Tongue (tissue), 1 donor: ENCODE measurements at regions not wholly inside any gene's neighbourhood (a gene's known extent, or its start where the extent isn't known, plus 50 kb on each side); places are given as distances from the start of the nearest gene placed in this dataset.

ENCODE experiments used
- DNase-seq: peaks from one replicate; pipeline ENCODE4 v3.0.0-alpha.2; 2015

DNA sequence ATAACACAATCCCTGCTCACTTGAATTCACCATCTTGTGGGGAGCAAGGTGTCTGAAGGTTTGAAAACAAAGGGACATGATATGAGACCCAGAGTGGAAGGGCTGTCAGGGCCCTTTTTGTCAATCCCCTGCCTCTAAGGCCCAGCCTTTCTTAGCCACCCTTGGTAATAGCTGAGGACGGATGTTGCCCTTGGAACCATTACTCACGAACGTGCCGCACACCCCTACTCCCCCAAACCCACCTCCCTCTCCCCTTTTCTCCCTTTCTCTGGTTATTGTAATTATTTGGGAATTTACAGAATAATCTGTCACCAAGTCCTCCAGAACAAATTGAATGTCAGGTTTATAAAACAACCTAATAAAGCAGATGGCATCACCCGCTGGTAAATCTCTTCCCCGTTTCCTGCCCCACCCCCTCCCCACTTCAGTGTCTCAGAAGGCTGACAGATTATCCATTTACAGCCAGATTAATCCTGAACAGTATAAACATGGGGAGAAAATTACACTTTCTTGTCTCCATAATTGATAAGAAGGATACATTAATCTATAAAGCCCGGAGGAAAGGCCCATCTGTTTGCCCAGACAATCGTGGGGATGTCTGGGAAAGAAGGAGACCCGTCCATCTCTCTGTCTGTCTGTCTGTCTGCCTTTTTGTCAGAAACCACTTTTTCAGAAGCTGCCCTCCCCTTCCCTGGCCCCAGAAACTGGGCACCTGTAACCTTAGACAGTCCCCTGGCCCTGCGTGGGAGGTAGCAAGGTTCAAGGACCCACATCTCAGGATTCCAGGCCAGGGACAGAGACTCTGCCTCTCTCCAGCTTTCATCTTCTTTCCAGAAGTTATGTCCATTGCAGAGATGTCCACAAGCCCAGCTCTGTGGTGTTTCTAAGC lies 60.6 kb upstream of the CD34 start:
- no peak for DNase-seq

DNA sequence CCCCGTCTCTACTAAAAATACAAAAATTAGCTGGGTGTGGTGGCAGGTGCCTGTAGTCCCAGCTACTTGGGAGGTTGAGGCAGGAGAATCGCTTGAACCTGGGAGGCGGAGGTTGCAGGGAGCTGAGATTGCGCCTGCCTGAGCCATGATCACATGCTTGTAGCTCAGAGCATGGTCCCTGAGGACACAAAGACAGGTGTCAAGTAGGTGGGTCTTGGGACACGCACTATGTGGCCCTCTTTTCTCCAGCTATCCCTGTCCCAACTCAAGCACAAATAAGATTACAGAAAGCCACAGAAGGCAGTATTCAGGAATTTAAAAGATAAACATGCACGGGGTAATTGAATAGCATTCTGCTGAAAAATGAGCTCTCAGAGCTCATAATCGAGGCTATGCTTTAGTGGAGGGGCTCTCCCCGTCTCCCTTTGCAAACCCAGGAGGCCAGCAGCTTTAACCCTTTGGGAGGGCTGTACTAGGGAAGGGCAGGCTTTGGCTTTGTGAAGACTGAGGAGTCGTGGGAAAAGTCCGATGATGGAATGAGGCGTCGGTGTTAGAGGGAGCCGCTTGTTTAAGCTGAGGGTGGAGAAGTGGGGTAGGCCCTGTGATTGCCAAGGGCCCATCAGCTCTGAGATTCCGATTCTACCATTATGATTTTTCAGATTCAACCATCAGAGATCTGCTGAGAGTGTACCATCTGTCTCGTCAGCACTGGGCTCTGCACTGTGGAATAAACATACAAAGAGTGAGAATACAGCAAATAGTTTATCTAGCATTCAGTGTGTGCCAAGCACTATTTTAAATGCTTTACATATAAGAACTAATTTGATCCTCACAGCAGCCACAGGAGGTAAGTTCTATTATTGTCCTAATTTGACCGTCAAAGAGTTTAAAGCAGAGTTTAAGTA lies 59.7 kb upstream of the CD34 start:
- no peak for DNase-seq

DNA sequence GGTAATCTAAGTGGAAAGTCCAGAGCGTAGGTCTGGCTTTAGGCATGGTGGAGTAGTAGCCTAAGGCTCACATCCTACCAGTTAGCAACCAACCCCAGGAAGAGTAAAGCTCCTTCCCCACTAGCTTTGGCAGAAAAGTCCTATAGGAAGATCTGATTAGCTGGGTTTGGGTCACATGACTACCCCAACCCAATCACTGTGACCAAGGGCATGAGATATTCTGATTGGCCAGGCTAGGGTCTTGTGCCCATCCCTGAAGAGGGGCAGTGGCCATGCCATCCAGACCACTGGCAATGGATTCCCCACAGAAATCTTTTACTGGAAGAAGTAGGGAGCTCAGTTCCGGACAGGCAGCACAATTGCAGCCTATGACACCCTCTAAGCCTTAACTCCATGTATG lies 58.6 kb upstream of the CD34 start:
- DNase-seq: no peak

DNA sequence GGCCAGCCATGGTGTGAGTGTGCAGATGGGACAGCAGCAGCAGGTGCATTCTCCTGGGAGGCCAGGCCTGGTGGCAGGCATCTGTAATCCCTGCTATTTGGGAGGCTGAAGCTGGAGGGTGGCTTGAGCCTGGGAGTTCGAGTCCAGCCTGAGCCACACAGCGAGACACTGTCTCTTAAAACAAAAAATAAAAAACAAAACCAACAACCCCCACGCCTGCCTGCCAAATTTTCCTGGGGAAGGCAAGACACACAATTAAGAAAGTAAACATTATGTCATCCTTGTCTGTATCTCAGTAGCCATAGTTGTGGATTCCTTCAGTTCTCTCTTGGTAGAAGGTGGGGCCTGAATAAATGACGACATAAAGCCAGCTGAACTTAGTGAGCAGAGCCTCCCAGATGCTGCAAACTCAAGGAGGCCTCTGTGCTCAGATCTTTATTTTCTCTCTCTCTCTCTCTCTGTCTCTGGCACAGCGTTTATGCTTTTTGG lies 57.6 kb upstream of the CD34 start:
- peak; percentile 67 for DNase-seq

DNA sequence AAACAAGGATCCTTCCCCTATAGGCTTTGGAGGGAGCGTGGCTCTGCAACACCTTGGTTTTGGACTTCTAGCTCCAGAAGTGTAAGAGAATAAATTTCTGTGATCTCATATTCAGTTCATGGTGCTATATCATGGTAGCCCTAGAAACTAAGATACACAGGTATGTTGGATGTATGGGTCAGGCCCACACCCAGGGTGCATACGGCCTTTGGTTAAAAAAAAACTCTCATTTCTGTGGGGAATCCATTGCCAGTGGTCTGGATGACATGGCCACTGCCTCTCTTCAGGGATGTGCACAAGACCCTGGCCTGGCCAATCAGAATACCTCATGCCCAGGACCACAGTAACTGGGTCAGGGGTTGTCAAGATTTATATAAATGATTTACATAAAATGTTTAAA lies 56.8 kb upstream of the CD34 start:
- no peak for DNase-seq

DNA sequence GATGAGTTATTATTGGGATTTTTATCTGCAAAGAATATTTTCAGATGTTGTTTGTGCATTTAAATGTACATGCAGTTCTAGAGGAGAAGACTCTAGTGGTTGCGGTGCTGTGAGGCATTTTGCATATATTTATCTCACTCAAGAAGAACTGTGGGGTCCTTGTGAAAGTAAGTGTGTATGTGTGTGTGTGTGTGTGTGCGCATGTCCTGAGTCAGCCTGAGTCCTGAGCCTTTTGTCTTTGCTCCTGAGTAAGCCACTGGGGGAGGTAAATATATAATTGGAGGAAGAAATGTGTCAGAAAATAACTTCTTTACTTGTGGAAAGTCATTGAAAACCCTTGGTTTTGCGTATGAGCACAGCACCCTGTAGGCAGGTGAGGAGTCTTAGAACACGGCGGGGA lies 55.6 kb upstream of the CD34 start:
- no peak for DNase-seq

DNA sequence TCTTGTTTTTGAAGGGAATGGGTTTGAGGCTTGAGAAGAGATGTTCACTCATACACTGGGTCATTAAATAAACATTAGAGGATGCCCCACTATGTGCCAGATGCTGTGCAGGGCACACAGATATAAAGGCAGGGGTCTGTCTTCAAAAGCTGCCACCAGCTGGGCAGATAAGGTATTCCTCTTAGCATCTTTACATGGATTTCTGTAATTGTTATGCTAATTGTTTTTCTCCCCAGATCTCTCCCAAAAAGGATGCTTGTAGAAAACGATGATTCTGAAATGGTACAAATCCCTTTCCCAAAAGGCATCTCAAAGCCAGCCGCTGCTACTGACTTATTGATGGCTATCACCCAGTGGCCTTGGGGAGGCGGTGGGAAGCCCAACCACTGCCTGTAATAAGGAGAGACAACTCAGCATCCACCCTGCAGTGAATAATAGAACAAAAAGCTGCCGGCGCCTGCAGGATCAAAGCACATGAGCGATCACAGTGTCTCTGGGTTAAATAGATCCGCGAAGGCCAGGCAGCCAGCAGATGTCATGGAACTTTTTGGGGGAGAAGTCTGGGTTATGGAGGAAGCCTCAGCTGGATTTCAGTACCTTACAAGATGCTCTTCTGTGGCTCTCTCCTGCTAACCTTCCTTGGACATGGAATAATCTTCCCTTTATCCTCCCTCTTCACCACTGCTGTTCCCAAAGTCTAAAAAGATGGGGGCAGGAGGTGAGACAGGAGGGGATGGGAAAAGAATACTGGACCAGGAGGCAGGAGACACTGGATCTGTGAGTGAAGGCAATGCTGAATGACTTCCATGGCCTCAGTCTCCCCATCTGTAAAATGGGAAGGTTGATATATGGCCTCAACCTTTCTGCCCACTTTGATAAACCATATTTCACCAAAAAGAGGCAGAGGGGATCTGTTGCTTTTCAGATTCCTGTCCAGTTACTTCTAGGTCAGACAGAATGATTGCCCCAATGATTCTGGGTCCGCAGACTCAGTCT lies 54.8 kb upstream of the CD34 start:
- DNase-seq: no peak

DNA sequence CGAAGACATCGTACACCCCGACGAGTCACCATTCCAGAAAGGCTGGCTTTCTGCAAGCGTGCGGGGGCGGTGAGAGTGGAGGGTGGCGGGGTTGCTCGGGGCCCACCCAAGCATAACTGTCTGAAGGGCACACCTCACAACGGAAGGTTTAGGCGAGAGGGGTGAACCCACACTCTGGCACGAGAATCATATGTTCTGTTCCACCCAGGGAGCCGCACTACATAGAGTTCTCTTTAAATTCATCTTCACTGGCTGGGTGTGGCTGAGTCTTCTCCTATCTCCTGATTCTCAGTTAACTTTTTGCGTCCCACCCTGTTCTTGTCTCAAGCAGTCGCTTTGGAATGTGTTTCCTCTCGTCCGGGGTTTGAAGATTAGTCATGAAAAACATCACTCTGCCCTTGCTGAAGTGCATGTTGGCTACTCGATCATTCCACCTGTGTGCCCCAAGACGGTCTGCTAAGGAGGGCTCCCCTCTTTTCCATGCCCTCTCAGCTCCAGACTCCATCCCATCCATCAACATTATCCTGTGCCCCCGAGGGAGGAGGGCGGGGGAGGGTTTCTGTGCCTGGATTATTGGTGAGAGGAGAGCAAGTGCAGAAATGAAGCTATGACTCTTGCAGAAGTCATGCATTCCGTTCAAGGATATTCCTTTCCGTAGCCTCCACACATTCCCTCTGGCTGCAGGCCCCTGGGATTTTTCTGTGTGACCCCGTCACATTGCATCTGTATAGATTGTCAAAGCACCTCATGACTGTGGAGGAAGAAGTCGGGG lies 53.5 kb upstream of the CD34 start:
- no peak for DNase-seq

DNA sequence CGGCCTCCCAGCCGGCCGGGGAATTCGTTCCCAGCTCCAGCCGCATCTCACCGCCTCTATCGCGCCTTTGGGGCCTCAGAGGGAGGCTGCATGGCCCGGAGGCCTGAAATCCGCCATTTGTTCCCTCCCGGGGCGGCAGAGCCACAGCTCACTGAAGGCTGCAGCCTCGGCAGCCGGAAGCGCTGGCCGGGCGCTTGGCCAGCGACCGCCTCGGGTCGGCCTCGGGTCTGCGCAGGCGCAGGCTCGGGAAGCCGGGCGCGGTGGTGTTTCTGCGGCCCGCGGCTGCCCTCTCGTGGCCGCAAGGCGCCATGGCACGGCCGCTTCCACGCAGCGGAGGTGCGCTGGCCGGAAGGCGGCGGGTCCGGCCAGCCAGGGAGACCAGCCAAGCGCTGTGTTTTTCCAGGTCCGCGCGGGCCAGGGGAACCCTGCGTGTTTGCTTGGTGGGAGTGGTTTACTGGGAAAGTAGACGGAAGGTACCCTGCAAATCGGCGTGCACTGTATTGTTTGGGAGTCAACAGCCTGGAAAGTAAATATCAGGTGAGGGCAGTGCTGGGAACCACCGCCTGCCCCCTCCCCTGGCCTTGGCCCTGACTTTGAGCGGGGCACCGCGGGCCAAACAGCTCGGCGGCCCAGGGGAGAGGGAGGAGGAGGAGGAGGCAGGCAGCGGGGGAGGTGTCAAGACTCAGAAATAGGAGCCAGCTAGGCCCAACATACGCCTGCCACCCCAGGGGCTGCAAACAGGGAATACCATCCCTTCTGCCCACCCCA lies 52.7 kb upstream of the CD34 start:
- DNase-seq: peak; percentile 96

DNA sequence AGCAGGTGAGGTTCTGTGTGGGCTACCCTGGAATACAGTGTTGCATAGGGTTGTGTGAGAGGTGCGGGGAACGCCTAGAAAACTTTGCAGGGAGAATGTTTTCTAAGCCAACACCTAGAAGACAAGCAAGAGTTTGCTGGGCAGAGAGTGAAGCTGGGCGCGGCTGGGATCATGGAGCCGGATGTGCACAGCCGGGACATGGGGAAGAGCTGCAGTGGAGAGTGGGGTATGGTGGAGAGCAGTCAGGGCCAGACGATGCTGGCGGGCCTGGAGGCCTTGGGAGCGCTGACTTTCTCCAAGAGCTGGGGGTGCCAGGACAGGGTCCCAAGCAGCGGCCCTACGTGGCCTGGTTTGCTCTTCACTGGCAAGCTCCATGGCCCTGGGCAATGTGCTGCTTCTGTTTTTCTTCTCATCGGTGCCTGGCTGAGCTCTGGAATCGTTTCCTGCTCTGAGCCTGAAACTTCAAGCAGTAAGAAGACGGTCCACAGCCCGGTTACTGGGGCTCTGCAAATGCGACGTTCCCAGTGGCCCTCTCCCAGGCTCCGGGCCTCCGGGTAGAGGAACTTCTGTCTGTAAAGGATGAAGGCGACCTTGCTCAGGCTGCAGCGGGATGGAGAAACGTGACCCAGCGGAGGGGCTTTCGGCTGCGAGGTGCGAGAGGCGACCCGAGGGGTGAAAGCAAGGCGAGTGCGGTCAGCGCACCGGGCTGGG lies 51.9 kb upstream of the CD34 start:
- DNase-seq: peak; percentile 60
